RKO (cell line): ENCODE measurements at regions not wholly inside any gene's neighbourhood (a gene's known extent, or its start where the extent isn't known, plus 50 kb on each side); places are given as distances from the start of the nearest gene placed in this dataset.
A peak's percentile ranks its signal among the peaks of the same experiment; 100 is the strongest.

ENCODE experiments used
- DNase-seq: peaks from one replicate; pipeline ENCODE4 v3.0.0-alpha.2; 2016; ENCODE audit warnings: low spot score

DNA sequence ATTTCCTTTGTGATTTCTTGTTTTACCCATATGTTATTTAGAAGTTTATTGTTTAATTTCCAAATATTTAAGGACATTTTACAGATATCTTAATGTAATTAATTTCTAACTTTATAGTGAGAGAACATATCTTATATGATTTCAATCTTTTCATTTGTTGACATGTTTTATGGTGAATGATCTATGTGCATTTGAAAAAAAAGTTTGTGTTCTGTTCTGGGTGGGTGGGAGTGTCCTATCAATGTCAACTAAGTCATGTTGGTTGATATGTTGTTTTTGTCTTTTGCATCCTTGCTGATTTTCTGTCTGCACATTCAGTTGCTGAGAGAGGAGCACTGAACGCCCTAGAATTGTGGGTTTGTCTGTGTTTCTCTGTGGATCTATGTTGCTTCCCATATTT, 50.3 kb upstream of the CBFA2T3 start:
- no peak for DNase-seq

DNA sequence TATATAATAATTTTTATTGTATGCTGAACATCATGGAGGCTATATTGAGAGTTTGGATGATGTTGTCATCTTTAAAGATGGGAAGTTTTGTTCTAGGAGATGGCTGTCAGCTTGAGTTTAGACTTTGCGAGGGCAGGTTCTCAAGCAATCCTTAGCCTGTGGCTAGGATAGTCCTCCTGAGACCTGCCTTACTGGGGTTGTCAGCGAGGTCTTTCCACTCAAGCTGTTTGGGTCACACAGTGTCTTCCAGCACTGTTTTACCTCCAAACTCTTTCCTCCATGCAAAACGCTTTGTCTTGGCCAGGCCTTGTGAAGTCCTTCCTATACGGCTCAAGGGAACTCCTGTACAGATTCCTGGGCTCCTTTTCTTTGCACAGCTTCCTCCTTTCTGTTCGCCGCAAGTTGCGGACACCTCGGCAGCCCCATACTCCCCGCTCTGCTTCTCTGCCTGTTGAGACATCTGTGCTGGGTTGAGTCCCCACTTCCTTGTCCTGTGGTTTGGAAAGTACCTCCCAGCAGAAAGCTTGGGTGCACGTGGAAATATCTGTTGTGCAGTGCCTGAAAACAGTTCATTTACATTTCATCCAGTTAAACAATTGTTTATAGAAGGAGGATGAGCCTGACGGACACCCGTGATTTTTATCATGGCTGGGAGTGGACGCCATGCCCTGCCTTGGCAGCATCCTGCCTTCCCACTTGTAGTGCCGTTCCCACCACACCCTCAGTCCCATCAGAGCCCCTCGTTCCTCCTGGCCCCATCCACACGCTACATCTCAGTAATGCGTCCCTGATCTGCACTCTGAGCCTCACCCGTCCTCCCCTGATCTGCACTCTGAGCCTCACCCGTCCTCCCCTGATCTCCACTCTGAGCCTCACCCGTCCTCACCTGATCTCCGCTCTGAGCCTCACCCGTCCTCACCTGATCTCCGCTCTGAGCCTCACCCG, 55.0 kb upstream of the CBFA2T3 start:
- DNase-seq, result no peak

DNA sequence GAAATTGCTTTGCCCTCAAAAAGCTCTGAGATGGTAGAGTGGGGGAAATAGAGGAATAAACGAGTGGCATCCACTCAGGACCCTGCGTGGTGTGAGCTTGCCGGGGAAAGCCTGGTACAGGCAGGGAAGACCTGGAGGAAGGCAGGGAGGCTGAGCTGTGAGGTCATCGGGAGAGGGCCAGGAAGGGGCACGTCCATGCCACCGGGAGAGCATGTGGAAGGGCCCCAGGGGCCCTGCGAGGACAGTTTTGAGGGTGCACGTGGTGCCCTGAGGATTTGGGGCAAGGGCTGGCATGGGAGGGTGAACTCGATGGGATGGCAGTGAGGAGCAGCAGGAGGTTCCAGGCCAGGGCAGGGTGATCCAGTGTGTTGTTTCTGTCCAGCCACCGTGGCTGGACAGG, 56.3 kb upstream of the CBFA2T3 start:
- no peak for DNase-seq

DNA sequence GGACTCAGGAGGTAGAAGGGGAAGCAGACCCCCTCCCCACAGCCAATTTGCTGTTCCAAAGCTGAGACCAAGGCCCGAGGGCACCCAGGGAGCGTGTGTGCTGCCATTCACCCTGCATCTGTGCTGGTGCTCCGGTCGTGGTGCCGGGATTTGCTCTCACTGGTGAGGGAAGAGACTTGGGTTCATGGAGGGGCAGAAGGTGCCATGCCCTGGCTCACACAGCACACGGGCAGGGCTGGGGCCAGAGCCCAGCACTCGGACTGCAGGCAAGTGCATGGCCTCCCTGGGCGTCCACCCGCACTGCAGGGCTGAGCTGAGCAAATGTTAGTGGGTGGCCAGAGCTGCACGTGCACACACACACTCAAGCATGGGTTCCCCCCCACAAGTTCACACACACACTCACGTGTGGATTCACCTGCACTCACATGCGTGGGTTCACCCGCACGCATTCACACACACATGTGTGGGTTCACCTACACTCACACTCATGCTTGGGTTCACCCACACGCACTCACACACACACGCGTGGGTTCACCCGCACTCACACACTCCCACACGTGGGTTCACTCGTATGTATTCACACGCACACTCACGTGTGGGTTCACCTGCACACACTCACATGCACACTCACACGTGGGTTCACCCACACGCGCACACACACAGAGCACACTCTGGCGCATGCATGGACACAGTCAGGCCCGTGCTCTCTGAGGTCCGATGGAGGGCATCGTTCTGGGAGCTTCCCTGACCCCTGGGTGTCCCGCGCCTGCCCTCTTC, 57.0 kb upstream of the CBFA2T3 start:
- DNase-seq, result no peak

- DNase-seq, result no peak
Observed at GRCh38 chr16:89034573-89034961, 57.6 kb upstream of the CBFA2T3 start.

GRCh38 chr16:89034971-89035668, 58.1 kb upstream of the CBFA2T3 start:
- DNase-seq, result no peak

DNA sequence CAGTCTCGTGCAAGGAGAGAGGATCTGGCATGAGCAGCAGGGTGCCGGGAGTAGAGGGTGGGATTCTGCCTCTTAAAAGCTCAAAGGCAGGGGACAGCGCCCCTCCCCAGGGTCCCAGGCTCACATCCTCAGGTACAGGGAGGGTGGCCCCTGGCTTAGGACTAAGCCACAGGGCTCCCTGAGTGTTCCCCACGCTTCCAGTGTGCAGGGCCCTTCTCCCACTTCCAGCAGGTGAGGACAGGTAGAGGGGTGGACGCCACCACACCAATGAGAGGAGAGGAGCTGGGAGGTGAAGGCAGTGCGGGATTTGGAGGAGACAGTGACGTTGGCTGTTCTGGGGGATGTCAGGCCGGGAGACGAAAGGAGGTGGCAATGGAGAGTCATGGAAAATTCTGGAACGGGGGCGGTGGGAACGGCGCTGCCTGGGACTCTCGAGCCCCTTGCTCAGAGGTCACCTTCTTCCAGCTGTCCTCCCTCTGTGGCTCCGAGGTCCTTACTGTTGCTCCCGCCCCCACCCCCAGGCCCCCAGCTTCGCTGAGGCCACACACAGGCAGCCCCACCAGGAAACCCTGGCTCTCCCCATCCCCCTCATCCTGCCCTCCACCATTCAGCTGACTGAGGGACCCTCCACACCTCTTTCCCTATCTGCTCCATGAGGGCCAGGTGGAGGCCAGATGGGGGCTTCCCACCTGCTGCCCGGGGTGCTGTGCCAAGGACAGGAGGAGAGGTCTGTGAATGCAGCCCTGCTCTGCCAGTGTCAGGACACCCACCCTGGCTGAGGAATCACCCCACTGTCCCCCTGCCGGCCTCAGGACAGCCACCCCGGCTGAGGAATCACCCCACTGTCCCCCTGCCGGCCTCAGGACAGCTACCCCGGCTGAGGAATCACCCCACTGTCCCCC, 57.7 kb upstream of the ACSF3 start:
- no peak for DNase-seq

GRCh38 chr16:89036776-89037175, 56.9 kb upstream of the ACSF3 start:
- DNase-seq, result no peak

- DNase-seq, result peak; percentile 27
Observed at GRCh38 chr16:89037261-89038152, 56.1 kb upstream of the ACSF3 start.

GRCh38 chr16:89038221-89038721, 55.4 kb upstream of the ACSF3 start:
- DNase-seq, result no peak

DNA sequence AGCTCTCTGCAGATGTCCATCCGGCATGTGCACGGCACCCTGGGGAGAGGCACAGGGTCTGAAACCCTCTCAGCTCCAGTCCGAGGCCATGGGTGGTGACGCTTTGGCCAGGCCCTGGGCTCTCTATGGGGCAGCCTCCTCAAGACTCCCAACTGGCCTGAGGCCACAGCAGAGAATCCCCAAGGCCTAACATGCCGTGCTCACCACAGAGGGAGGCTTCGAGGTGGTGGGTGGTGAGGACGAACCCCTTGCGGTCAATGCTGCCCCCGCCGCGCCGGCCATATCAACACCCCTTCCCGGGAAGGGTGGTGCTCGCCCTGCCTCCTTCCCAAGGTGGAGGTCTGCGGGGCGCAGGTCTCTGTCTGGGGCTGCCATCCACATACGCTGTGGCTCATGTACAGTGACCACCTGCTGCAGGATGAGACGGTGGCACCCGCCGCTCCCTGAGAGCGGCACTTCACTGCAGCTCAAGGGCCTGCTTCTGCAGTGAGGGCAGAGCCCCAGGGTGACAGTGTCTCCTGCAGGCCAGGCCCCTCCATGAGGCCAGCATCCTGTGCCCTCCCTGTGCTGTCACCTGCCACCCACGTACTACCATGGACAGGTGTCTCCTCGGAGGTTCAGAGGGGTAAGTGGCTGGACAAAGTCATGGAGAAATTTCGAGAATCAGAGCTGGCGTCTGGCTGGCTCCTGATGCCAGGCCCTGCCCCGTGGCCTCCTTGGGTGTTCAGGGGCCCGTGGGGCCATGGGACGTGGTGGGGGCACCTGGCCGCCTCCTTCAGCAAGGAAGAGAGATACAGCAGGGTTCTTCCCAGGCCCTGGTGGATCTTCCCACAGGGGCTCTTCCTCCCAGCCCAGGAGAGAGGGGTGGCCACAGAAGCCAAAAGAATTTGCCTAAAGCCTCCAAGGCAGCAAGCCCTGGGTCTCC, 54.6 kb upstream of the ACSF3 start:
- no peak for DNase-seq

DNA sequence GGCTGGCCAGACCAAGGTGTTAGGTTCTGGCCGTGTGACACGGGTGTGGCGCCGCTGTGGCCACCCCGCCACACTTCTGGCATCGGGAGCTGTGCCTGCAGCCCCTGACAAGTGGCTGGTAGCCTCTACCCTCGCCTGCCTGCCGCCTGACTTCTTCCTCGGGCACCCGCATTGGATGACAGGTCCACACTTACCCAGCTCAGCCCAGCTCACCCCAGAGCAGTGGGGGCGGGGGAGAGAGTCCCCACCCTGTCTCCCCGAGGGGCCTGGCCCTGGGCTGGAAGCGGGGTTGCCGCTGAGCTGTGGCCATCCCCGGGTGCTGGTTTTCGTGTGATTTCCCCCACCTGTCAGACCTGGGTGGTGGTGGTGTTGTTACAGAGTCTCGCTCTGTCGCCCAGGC, 53.9 kb upstream of the ACSF3 start:
- no peak for DNase-seq

DNA sequence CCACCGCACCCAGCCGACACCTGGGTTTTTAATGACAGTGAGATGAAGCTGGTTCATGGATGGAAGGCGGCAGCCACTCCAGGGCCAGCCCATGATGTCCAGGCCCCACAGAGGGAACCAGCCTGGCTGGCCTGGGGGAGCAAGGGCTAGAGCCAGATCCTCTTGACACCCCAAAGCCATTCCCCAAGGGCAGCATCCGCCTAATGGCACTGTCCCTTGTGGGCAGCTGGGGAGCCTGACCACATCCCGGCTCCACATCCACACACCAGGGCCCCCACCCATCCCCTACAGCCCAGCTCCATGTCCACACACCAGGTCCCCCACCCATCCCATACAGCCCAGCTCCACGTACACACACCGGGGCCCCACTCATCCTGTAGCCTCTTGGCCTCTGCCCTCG, 53.3 kb upstream of the ACSF3 start:
- DNase-seq, result no peak

DNA sequence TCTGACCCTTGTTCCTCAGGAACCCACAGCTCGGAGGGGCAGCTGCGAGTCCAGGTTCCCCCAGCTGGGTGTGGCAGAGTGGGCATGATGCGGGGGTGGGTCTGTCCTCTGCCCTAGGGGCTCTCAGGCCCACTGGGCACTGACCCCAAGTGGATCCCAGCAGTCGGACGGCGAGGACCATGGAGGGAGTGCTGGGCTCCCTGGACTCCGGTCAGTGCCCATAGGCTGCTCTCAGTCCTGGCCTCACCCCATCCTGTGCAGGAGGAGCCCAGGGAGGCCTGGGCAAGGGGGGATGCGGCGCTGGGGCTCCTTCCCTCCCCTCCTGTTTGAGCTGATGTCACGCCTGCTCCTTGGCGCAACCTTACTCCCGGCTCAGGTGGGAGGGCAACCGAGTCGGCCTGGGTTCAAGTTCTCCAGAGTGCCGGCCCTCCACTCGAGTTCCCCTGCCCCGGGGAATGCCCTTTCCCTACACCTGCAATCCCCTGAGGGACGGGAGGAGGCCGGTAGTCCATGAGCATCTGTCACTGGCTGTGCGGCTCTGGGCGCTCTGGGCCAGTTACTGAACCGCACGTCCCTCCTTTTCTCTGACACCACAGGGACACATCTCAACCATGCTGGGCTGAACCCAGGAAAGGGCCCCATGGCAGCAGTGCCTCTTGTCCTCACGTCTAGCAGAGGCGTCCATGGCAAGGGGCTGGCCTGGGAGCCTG, 52.6 kb upstream of the ACSF3 start:
- no peak for DNase-seq

GRCh38 chr16:89041571-89042481, 51.8 kb upstream of the ACSF3 start:
- DNase-seq, result no peak

- no peak for DNase-seq
Observed at GRCh38 chr16:89042711-89043551, 50.7 kb upstream of the ACSF3 start.
